Upper lobe of left lung (tissue), 6 donors: ENCODE measurements at regions not wholly inside any gene's neighbourhood (a gene's known extent, or its start where the extent isn't known, plus 50 kb on each side); places are given as distances from the start of the nearest gene placed in this dataset.

Source experiments
- ATAC-seq, 2 donors: fragments of 200-7000 bp; cut with Tn5 transposase; one replicate each; pipeline ENCODE4 v1.9.1; 2022; ENCODE audit warnings: mild to moderate bottlenecking in 2 of 2, moderate library complexity in 2 of 2; ENCODE audit not compliant: low FRiP score in 2 of 2
- DNase-seq, 2 donors: peaks; one replicate each; pipeline ENCODE4 v3.0.0-alpha.2; 2019 to 2020
- H3K27ac ChIP-seq, 4 donors: fragments of 200-600 bp; sonication (generic); one replicate each; pipeline ENCODE4 v1.5.1; 2016 to 2019
- H3K27me3 ChIP-seq, 4 donors: fragments of 200-600 bp; sonication (generic); one replicate each; pipeline ENCODE4 v1.5.1; 2017 to 2019
- H3K36me3 ChIP-seq, 4 donors: fragments of 200-600 bp; sonication (generic); one replicate each; pipeline ENCODE4 v1.5.1; 2016 to 2019
- H3K4me1 ChIP-seq, 4 donors: fragments of 200-600 bp; sonication (generic); one replicate each; pipeline ENCODE4 v1.5.1; 2018 to 2019
- H3K4me3 ChIP-seq, 4 donors: fragments of 200-600 bp; sonication (generic); one replicate each; pipeline ENCODE4 v1.5.1; 2017 to 2019; ENCODE audit warnings: mild to moderate bottlenecking in 2 of 4, moderate library complexity in 1 of 4
- H3K9me3 ChIP-seq, 4 donors: fragments of 200-600 bp; sonication (generic); one replicate each; pipeline ENCODE4 v1.5.1; 2018 to 2019
- EP300 ChIP-seq, 4 donors: sonication (generic); formaldehyde crosslinking; IDR thresholded peaks; one replicate each; pipeline ENCODE4 v1.5.1; 2017; ENCODE audit warnings: antibody characterized with exemption in 4 of 4, control low read depth in 2 of 4
- POLR2A ChIP-seq, 4 donors: fragments of 450-650 bp; IDR thresholded peaks; one replicate each; pipeline ENCODE4 v1.5.1; 2016 to 2017; ENCODE audit warnings: antibody characterized with exemption in 4 of 4, mild to moderate bottlenecking in 2 of 4
- POLR2AphosphoS5 ChIP-seq, 2 donors: sonication (generic); formaldehyde crosslinking; IDR thresholded peaks; one replicate each; pipeline ENCODE4 v1.5.1; 2017; ENCODE audit warnings: antibody characterized with exemption in 2 of 2
- WGBS, 2 donors: methylation state at CpG; one replicate each; pipeline ENCODE4 v1.1.5; 2017 to 2018; 5-methylcytosine and 5-hydroxymethylcytosine counted together
- TF ChIP-seq, protein P1 (sequence below), 6 experiments: fragments of 450-650 bp in 4 of 6; fragments of 200-600 bp in 2 of 6; sonication (generic) in 2 of 6; IDR thresholded peaks; one replicate each; pipeline ENCODE4 v1.5.1; 2016 to 2019; ENCODE audit warnings: antibody characterized with exemption in 6 of 6
- donor health status: DM: no; HTN: no; CAD: no; lungs with moderate emphysema.
- donor health status: DM: no; HTN: yes; CAD: no; lungs with severe emphysema.

DNA sequence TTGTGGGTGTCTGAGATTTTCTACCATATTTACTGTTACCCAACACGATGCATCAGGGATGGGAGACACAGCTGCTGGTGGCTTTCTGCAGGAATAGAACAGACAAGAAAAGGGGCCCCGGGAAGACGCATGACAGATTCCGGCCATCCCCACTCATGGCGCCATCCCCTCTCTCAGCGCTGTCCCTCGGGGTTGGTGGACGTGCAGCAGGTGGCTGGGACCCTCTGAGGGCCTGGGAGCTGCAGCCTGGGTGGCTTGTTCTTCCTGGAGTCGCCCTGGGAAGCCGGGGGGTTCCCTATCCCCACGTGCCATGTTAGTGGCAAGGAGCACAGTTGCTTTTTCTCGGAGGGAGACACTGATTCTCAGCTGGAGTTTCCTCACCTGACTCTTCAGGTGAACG, 1123.3 kb downstream of the BRD1 start:
- Histone ChIP-seq H3K4me1 (peaks cover 0 to 6% (median 0%) of the 10 kb centered on the region in 4 donors), H3K4me3 (no peak overlapping the region), H3K27me3 (no peaks in the 10 kb centered on the region), H3K27ac (no peak overlapping the region), H3K36me3 (no peaks in the 10 kb centered on the region), H3K9me3 (no peaks in the 10 kb centered on the region)
- ATAC-seq (no peak), DNase-seq (peak in 1 of 2 donors; percentile 28)
- TF ChIP-seq POLR2A (IDR thresholded peaks at IDR 0.05) = no peak
- TF ChIP-seq, protein P1, sequence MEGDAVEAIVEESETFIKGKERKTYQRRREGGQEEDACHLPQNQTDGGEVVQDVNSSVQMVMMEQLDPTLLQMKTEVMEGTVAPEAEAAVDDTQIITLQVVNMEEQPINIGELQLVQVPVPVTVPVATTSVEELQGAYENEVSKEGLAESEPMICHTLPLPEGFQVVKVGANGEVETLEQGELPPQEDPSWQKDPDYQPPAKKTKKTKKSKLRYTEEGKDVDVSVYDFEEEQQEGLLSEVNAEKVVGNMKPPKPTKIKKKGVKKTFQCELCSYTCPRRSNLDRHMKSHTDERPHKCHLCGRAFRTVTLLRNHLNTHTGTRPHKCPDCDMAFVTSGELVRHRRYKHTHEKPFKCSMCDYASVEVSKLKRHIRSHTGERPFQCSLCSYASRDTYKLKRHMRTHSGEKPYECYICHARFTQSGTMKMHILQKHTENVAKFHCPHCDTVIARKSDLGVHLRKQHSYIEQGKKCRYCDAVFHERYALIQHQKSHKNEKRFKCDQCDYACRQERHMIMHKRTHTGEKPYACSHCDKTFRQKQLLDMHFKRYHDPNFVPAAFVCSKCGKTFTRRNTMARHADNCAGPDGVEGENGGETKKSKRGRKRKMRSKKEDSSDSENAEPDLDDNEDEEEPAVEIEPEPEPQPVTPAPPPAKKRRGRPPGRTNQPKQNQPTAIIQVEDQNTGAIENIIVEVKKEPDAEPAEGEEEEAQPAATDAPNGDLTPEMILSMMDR (IDR thresholded peaks at IDR 0.05) = no peak
- no peak for TF ChIP-seq POLR2AphosphoS5 (IDR thresholded peaks at IDR 0.05)
- TF ChIP-seq EP300 (IDR thresholded peaks at IDR 0.05) = no peak
- WGBS, 2 donors = 84 to 85% methylated on average over 11 to 13 of the region's 13 CpGs

DNA sequence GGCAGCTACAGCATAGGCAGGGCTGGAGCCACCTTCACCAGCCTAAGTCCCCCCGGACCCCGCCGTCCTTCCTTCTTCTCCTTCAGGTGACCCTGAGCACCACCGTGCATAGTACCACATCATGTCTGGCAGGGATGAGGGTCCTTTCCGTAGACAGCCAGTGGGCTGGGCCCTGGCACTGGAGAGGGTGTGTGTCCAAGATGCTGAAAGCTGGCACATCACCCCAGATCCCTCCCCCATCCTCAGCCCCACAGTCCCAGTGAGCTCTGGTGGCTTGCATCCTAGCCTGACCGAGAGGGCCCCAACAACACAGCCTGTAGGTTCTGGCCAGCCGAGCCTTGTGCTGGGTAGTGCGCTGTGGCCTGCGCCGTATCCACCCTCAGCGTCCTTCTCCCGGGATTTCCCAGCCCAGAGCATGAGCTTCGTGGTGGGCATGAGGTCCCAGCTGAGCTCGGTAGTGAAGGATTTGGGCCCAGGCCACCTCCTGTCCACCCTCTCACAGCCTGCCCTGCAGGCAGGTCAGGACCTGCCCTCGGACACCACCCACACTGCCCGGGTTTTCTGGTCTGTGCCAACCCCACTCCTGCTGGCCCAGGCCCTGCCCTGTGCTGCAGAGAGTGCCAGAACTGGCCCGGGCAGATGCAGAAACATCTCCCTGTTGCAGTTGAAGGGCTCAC, 1124.3 kb downstream of the BRD1 start:
- TF ChIP-seq, protein P1 (IDR thresholded peaks at IDR 0.05) = no peak
- TF ChIP-seq EP300 (IDR thresholded peaks at IDR 0.05) (no peak), POLR2A (IDR thresholded peaks at IDR 0.05) (no peak), POLR2AphosphoS5 (IDR thresholded peaks at IDR 0.05) (no peak)
- Histone ChIP-seq H3K9me3 (no peaks in the 10 kb centered on the region), H3K27ac (no peak overlapping the region), H3K4me3 (no peak overlapping the region), H3K27me3 (no peaks in the 10 kb centered on the region), H3K36me3 (no peaks in the 10 kb centered on the region), H3K4me1 (peaks cover 0 to 6% (median 0%) of the 10 kb centered on the region in 4 donors)
- peak; percentile 62 for DNase-seq
- 87% methylated on average over 12 to 17 of the region's 17 CpGs for WGBS, 2 donors
- ATAC-seq = peak in 1 of 2 donors; percentile 5

DNA sequence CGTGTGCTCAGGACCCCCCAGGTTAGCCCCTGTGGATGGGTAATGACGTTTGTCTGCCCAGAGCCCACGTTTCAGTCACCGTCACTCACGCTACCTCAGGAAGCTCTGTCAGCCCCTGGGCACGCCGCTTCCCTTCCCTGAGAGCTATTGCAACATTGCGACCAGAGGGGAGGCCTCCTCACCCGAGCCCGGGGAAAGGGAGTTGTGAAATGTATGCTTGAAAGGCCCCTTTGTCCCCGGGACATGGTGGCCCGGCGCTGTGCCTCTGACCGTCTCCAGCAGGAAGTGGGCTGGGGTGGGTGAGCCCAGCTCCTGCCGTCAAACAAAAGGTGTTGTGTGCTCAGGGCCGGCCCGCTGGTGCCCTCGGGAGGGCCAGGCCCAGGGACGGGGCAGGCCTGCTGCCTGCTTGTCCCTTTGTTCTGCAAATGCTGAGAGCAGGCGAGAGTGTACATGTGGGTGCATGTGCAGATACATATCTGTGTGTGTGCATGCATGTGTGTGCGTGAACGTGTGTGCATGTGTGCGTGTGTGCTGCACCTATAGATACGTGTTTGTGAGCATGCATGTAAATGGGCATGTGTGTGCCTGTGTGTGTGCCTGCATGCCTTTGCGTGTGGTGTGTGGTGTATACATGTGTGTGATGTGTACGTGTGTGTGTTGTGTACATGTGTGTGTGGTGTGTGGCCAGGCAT, 1125.0 kb downstream of the BRD1 start:
- 43 to 82% methylated on average over 19 to 26 of the region's 26 CpGs for WGBS, 2 donors
- peak; percentile 68 to 79 for DNase-seq
- peak; percentile 3 to 9 for ATAC-seq
- peak overlapping the region in 2 of 4 donors; percentile 11 to 21 for H3K27ac ChIP-seq
- no peaks in the 10 kb centered on the region for H3K36me3 ChIP-seq
- H3K9me3 ChIP-seq = no peaks in the 10 kb centered on the region
- TF ChIP-seq POLR2A (IDR thresholded peaks at IDR 0.05) (no peak), POLR2AphosphoS5 (IDR thresholded peaks at IDR 0.05) (no peak), EP300 (IDR thresholded peaks at IDR 0.05) (no peak)
- TF ChIP-seq, protein P1 (IDR thresholded peaks at IDR 0.05) = no peak
- H3K27me3 ChIP-seq = no peaks in the 10 kb centered on the region
- no peak overlapping the region for H3K4me3 ChIP-seq
- H3K4me1 ChIP-seq = peaks cover 0 to 6% (median 0%) of the 10 kb centered on the region in 4 donors

DNA sequence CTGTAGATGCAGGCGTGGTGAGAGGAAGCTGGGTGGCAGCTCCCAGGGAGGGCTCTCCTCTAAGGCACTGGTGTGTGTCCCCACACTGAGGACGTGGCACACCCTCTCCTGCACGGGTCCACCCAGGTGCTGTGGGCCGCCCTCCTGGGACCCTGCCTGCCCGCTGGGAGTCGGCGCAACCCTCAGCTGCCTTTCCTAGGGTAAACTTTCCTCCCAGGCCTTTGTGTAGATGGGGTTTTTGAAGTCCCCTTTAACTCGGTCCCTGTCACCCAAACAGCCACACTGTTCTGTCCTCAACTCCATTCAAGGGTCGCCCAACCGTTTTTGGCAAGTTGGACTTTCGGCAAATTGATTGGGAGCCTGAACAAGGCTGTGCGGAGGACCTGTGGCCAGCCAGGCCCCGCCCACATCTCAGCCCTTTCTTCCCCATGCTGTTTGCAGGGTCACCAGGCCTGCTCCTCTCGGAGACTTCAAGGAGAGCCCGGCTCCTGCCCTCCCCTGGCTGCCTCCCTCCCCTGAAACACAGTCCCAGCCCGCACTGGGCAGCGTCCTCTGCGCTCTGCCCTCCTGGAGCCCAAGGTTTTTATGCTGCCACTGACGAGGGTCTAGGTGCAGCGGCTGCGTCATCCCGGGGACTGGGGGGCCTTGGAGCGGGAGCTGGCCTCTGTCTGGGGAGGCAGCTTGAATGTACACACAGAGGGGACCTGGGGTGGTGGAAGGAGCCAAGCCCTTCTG, 1126.2 kb downstream of the BRD1 start:
- peaks cover 0 to 6% (median 0%) of the 10 kb centered on the region in 4 donors for H3K4me1 ChIP-seq
- WGBS, 2 donors = 89 to 90% methylated on average over 9 to 20 of the region's 23 CpGs
- no peak for TF ChIP-seq POLR2AphosphoS5 (IDR thresholded peaks at IDR 0.05)
- no peak for TF ChIP-seq POLR2A (IDR thresholded peaks at IDR 0.05)
- no peak for TF ChIP-seq EP300 (IDR thresholded peaks at IDR 0.05)
- TF ChIP-seq, protein P1 (IDR thresholded peaks at IDR 0.05) = no peak
- ATAC-seq = no peak
- no peaks in the 10 kb centered on the region for H3K36me3 ChIP-seq
- no peak overlapping the region for H3K4me3 ChIP-seq
- H3K9me3 ChIP-seq = no peaks in the 10 kb centered on the region
- H3K27me3 ChIP-seq = no peaks in the 10 kb centered on the region
- peak in 1 of 2 donors; percentile 56 for DNase-seq
- H3K27ac ChIP-seq = no peak overlapping the region
